RWPE1 (cell line): ENCODE measurements at regions not wholly inside any gene's neighbourhood (a gene's known extent, or its start where the extent isn't known, plus 50 kb on each side); places are given as distances from the start of the nearest gene placed in this dataset.
A peak's percentile ranks its signal among the peaks of the same experiment; 100 is the strongest.

Experiments used
- CTCF ChIA-PET: fragments of 350-600 bp; sonication (Branson Sonifier 250); formaldehyde crosslinking; extraction: SDS; loops from one replicate; lab custom pipeline; 2021; lab: Yijun Ruan, JAX
- POLR2A ChIA-PET: fragments of 400-600 bp; formaldehyde crosslinking; extraction: SDS; loops from one replicate; lab custom pipeline; 2020; ENCODE audit warnings: antibody characterized with exemption; ENCODE audit not compliant: low non-redundant PET; lab: Yijun Ruan, JAX
- DNase-seq: peaks from one replicate; pipeline ENCODE4 v3.0.0; 2012; ENCODE audit warnings: low spot score
- H3K27ac ChIP-seq: fragments of 450-650 bp; 2 replicates; pipeline ENCODE4 v1.5.1; 2017
- CTCF ChIP-seq: fragments of 450-650 bp; conservative IDR thresholded peaks from 2 replicates; pipeline ENCODE4 v1.5.1; 2017; ENCODE audit warnings: low read depth, mild to moderate bottlenecking

- CTCF ChIA-PET: no interaction called here
- no peak for DNase-seq
- TF ChIP-seq CTCF: no peak
- POLR2A ChIA-PET: no interaction called here
- H3K27ac ChIP-seq: no peak overlapping the region
These were observed 457.3 kb upstream of the SEMA3A start for GRCh38 chr7:84651876-84652275.

GRCh38 chr7:84647797-84648757, 453.5 kb upstream of the SEMA3A start:
- ChIA-PET POLR2A (no interaction called here), CTCF (interaction anchor here (0.7 kb wide), 1 partner anchor 280 kb away, joined by 3 read pairs; no protein-coding TSS in a partner anchor)
- TF ChIP-seq CTCF: no peak
- DNase-seq: no peak
- no peak overlapping the region for H3K27ac ChIP-seq

GRCh38 chr7:84642611-84643010, 448.0 kb upstream of the SEMA3A start:
- DNase-seq: no peak
- TF ChIP-seq CTCF: no peak
- ChIA-PET POLR2A (no interaction called here), CTCF (no interaction called here)
- H3K27ac ChIP-seq: no peak overlapping the region

- CTCF ChIA-PET: no interaction called here
- no peak overlapping the region for H3K27ac ChIP-seq
- DNase-seq: no peak
- TF ChIP-seq CTCF: no peak
- POLR2A ChIA-PET: interaction anchor here (0.6 kb wide), 1 partner anchor 327 kb away, joined by 5 read pairs; no protein-coding TSS in a partner anchor
These were observed 446.0 kb upstream of the SEMA3A start for GRCh38 chr7:84640637-84641036.

GRCh38 chr7:84638339-84638697, 443.7 kb upstream of the SEMA3A start:
- H3K27ac ChIP-seq: no peak overlapping the region
- POLR2A ChIA-PET: no interaction called here
- CTCF ChIA-PET: no interaction called here
- DNase-seq: no peak
- no peak for TF ChIP-seq CTCF

DNA sequence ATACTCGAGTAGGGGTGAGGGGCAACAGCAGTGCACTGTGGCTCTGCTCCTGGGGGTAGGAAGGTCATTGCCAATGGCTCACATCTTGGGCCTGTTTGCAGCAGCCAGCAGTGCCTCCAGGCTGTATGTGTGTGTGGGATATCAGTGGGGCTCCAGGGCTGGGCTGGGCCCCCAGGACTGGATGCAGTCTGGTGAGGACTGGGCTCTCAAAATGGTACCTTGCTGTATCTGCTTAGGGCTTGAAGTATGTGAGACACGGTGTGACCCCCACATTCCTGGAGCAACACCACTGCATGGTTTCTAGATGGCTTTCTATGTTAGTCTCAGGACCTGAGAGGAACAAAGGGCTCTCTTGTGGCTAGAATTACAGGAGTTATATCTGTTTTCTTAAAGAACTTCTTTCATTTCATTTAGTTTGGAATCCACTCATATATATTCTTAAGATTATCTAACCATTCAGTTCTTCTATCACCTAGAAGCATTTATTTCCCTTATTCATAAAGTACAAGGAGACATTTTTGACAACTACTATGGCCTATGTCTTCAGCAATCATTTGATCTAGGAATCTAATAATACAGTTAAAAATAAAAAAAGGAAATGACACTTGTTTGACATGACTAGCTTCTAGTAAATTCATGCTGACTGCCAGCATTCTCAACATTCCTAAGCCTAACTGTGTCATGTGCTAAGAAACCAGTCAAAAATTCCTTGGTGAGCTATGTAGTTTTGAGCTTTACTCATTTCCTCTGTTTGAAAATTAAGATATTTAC, 443.2 kb upstream of the SEMA3A start:
- POLR2A ChIA-PET: no interaction called here
- peak overlapping the region; percentile 75 for H3K27ac ChIP-seq
- CTCF ChIA-PET: interaction anchor here (0.7 kb wide), 1 partner anchor 18 kb away, joined by 3 read pairs; no protein-coding TSS in a partner anchor
- DNase-seq: peak; percentile 51
- TF ChIP-seq CTCF: no peak
